ENCODE measurements at regions not wholly inside any gene's neighbourhood (a gene's known extent, or its start where the extent isn't known, plus 50 kb on each side); places are given as distances from the start of the nearest gene placed in this dataset.

- H3K4me3 ChIP-seq (ENCODE audit: control insufficient read depth, low read depth, low read length): no peak overlapping the region
- DNase-seq (ENCODE audit: low read depth): no peak
- TF ChIP-seq CTCF (IDR thresholded peaks at IDR 0.05; ENCODE audit: control insufficient read depth, insufficient read depth, low read depth, low read length, missing control alignments): no peak
Observed at GRCh38 chr12:129959889-129960288, 56.1 kb upstream of the TMEM132D start.

DNA sequence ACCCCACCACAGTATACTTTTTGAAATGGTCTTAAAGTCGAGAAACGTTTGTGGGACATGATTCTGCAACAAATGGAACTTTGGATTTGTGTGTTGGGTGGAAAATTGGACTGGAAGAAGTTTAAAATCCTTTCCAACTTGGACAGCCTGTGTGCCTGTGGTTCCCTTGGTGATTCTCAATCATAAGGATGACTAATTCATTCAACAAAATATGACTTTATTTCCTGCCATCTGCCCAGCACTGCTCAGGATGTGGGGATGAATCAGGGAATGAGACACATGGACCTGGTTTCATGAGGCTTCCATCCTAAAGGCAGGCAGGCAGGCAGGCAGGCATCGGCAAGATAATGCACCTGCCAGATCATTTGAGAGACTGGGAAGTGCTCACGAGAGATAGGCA lies 57.3 kb upstream of the TMEM132D start:
- no peak for DNase-seq (ENCODE audit: low read depth)
- no peak overlapping the region for H3K4me3 ChIP-seq (ENCODE audit: control insufficient read depth, low read depth, low read length)
- TF ChIP-seq CTCF (IDR thresholded peaks at IDR 0.05; ENCODE audit: control insufficient read depth, insufficient read depth, low read depth, low read length, missing control alignments): no peak

DNA sequence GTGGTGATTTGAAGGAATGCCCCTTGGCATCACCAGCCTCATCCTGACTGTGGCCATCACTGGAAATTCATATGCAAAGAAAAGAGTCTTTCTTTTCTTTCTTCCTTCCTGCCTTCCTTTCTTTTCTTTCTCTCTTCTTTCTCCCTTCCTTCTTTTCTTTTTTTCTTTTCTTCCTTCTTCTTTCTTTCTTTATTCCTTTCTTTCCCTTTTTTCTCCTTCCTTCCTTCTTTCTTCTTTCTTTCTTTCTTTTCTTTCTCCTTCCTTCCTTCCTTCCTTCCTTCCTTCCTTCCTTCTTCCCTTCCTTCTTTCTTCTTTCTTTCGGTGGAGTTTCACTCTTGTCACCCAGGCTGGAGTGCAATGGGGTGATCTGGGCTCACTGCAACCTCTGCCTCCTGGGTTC lies 58.0 kb upstream of the TMEM132D start:
- TF ChIP-seq CTCF (IDR thresholded peaks at IDR 0.05; ENCODE audit: control insufficient read depth, insufficient read depth, low read depth, low read length, missing control alignments): no peak
- H3K4me3 ChIP-seq (ENCODE audit: control insufficient read depth, low read depth, low read length): no peak overlapping the region

DNA sequence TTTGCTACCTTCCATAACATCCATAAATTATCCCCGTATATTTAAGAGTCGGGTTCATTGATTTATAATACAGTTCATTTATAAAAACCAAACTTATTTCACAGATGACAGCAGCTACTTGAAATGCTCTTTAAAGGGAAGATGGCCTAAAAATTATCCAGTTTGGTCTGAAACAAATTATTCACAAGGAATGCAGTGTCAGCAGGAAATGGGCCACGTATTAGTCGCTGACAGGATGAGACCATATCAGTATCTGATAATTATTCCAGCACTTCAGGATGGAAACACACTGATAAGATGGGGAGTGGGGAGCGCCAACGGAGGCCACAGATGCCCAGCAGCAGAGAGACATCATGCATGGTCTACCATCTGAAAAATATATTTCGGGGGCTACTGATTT lies 60.5 kb upstream of the TMEM132D start:
- no peak overlapping the region for H3K4me3 ChIP-seq (ENCODE audit: control insufficient read depth, low read depth, low read length)
- no peak for TF ChIP-seq CTCF (IDR thresholded peaks at IDR 0.05; ENCODE audit: control insufficient read depth, insufficient read depth, low read depth, low read length, missing control alignments)
- DNase-seq (ENCODE audit: low read depth): no peak

More for the DNA sequence above, 58.0 kb upstream of the TMEM132D start:
- DNase-seq (ENCODE audit: low read depth): no peak

DNA sequence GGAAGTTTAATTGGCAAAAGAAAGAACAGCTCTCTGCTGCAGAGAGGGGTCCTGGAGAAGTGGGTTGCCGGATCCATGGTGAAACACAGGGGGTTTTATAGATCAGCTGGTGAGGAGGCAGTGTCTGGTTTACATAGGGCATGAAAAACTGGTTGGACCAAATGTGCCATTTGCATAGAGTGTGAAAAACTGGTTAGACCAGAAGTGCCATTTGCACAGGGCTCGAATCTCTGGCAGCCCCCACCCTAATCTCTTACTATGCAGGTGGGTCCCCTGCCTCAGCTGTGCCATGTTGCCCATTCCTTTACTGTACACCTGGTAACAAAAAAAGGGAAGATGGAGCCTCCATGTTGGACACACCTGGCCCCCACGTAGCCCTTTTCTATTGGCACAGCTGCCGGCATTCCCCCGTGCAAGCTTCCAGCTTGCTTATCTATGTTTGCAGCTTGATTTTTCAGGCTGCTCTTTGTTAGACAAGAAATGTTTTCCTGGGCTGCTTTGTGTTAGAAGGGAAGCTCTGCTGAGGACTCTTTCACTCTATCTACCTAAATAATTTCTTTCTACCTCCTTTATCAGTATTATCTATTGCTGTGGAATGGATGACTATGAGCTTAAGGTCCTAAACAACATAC lies 61.1 kb upstream of the TMEM132D start:
- no peak for TF ChIP-seq CTCF (IDR thresholded peaks at IDR 0.05; ENCODE audit: control insufficient read depth, insufficient read depth, low read depth, low read length, missing control alignments)
- H3K4me3 ChIP-seq (ENCODE audit: control insufficient read depth, low read depth, low read length): no peak overlapping the region
- no peak for DNase-seq (ENCODE audit: low read depth)

- no peak for TF ChIP-seq CTCF (IDR thresholded peaks at IDR 0.05; ENCODE audit: control insufficient read depth, insufficient read depth, low read depth, low read length, missing control alignments)
- H3K4me3 ChIP-seq (ENCODE audit: control insufficient read depth, low read depth, low read length): no peak overlapping the region
- no peak for DNase-seq (ENCODE audit: low read depth)
Observed at GRCh38 chr12:129966146-129966995, 62.5 kb upstream of the TMEM132D start.
